Astrocyte (in vitro differentiated cells and primary cell): ENCODE measurements at regions not wholly inside any gene's neighbourhood (a gene's known extent, or its start where the extent isn't known, plus 50 kb on each side); places are given as distances from the start of the nearest gene placed in this dataset.
A peak's percentile ranks its signal among the peaks of the same experiment; 100 is the strongest.
"Not testable (repeated sequence)": the region's sequence is repeated elsewhere in the genome, so short reads cannot be mapped to it uniquely, and the experiment has no call there.

Experiments used
- DNase-seq: peaks from one replicate; pipeline ENCODE4 v3.0.0-alpha.2; 2010; ENCODE audit warnings: low read depth
- FAIRE-seq: peaks from 2 replicates; lab custom pipeline; 2011; peaks lifted over from hg19 to GRCh38; lab: Jason Lieb, UNC
- H2AFZ ChIP-seq: 2 replicates; pipeline ENCODE4 v1.6.0; 2012; ENCODE audit warnings: low read depth, low read length, inconsistent platforms
- H3K27ac ChIP-seq: 2 replicates; pipeline ENCODE4 v1.5.1; 2011; ENCODE audit warnings: low read depth, low read length, inconsistent platforms
- H3K27me3 ChIP-seq: 2 replicates; pipeline ENCODE4 v1.6.0; 2011; ENCODE audit warnings: low read length, inconsistent platforms; ENCODE audit not compliant: insufficient read depth
- H3K36me3 ChIP-seq: 2 replicates; pipeline ENCODE4 v1.5.1; 2011; ENCODE audit warnings: low read length, inconsistent platforms; ENCODE audit not compliant: insufficient read depth
- H3K4me1 ChIP-seq: 2 replicates; pipeline ENCODE4 v1.5.1; 2011; ENCODE audit warnings: low read length, inconsistent platforms; ENCODE audit not compliant: insufficient read depth
- H3K4me2 ChIP-seq: 2 replicates; pipeline ENCODE4 v1.6.0; 2012; ENCODE audit warnings: low read length, inconsistent platforms
- H3K4me3 ChIP-seq: 2 replicates; pipeline ENCODE4 v1.5.1; 2011; ENCODE audit warnings: low read depth, mild to moderate bottlenecking, low read length, inconsistent platforms; ENCODE audit not compliant: insufficient read depth
- H3K79me2 ChIP-seq: 2 replicates; pipeline ENCODE4 v1.6.0; 2012; ENCODE audit warnings: mild to moderate bottlenecking, low read length, inconsistent platforms; ENCODE audit not compliant: insufficient read depth
- H3K9ac ChIP-seq: 2 replicates; pipeline ENCODE4 v1.6.0; 2012; ENCODE audit warnings: mild to moderate bottlenecking, low read length, inconsistent platforms
- H3K9me3 ChIP-seq: 2 replicates; pipeline ENCODE4 v1.5.1; 2012; ENCODE audit warnings: low read depth, mild to moderate bottlenecking, low read length, inconsistent platforms; ENCODE audit not compliant: insufficient read depth
- H4K20me1 ChIP-seq: 2 replicates; pipeline ENCODE4 v1.6.0; 2012; ENCODE audit warnings: low read length, inconsistent platforms; ENCODE audit not compliant: insufficient read depth
- H3K27ac Mint-ChIP-seq: one replicate; pipeline ENCODE4 v1.8.0; 2021; ENCODE audit warnings: mild to moderate bottlenecking, mixed read lengths; ENCODE audit not compliant: unreplicated experiment
- H3K27me3 Mint-ChIP-seq: one replicate; pipeline ENCODE4 v1.8.0; 2021; ENCODE audit warnings: low read depth, mixed read lengths; ENCODE audit not compliant: unreplicated experiment
- H3K36me3 Mint-ChIP-seq: one replicate; pipeline ENCODE4 v1.8.0; 2021; ENCODE audit warnings: low read depth, mixed read lengths; ENCODE audit not compliant: unreplicated experiment
- H3K4me1 Mint-ChIP-seq: one replicate; pipeline ENCODE4 v1.8.0; 2021; ENCODE audit warnings: low read depth, mixed read lengths; ENCODE audit not compliant: unreplicated experiment
- H3K4me3 Mint-ChIP-seq: one replicate; pipeline ENCODE4 v1.8.0; 2021; ENCODE audit warnings: mild to moderate bottlenecking, moderate library complexity, mixed read lengths; ENCODE audit not compliant: unreplicated experiment
- H3K9me3 Mint-ChIP-seq: one replicate; pipeline ENCODE4 v1.8.0; 2021; ENCODE audit warnings: mild to moderate bottlenecking, mixed read lengths; ENCODE audit not compliant: unreplicated experiment
- EZH2 ChIP-seq: IDR thresholded peaks from 2 replicates; pipeline ENCODE4 v1.6.1; 2012; ENCODE audit warnings: mild to moderate bottlenecking, low read length, inconsistent platforms; ENCODE audit not compliant: insufficient read depth
- TF ChIP-seq, protein P1 (sequence below): IDR thresholded peaks from 2 replicates; pipeline ENCODE4 v1.5.1; 2011; ENCODE audit warnings: low read depth, mild to moderate bottlenecking, inconsistent platforms, low read length, moderate library complexity; ENCODE audit not compliant: insufficient read depth

DNA sequence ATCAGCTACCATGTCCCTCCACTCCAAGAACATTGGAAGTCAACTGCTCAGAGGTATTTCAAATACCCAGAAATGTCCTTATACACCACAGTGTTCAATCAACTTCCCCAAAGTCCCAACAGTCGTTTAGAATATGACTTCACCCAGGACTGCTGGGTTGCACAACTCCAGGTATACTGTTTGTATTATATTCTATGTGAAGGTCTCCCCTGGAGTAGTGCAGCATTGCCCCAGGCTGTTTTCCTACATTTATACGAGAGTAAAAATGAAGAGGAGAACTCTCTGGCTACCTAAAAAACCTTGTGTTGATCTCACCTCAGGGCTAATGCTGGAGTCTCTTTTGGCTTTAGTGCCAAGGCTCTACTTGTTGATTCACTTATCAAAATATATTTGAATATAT lies 183.6 kb upstream of the MAP3K1 start:
- peaks cover 12% of the 10 kb centered on the region for H3K4me1 Mint-ChIP-seq
- no peak overlapping the region for H3K4me3 Mint-ChIP-seq

DNA sequence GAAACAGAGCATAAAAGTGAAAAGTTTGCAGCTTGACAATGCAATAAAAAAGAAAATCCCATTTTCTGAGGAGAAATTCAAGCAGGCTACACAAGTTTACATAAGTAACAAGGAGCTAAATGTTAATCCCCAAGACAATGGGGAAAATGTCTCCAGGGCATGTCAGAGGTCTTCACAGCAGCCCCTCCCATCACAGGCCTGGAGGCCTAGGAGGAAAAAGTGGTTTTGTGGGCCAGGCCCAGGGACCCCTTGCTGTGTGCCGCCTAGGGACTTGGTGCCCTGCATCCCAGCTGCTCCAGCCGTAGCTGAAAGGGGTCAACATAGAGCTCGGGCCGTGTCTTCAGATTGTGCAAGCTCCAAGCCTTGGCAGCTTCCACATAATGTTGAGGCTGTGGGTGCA lies 186.7 kb upstream of the MAP3K1 start:
- not testable (repeated sequence) for H3K36me3 ChIP-seq, H3K4me3 ChIP-seq, FAIRE-seq, H3K27me3 ChIP-seq, H3K4me2 ChIP-seq, H3K27ac Mint-ChIP-seq, H3K79me2 ChIP-seq, H3K4me1 Mint-ChIP-seq, H3K36me3 Mint-ChIP-seq, H3K9ac ChIP-seq, H3K27me3 Mint-ChIP-seq, H4K20me1 ChIP-seq, H3K27ac ChIP-seq, H3K9me3 ChIP-seq, DNase-seq, H2AFZ ChIP-seq, H3K4me3 Mint-ChIP-seq
- H3K9me3 Mint-ChIP-seq, result peaks cover 17% of the 10 kb centered on the region
- H3K4me1 ChIP-seq, result peaks cover 13% of the 10 kb centered on the region

More for the DNA sequence above, 183.6 kb upstream of the MAP3K1 start:
- Histone ChIP-seq H3K27me3 (no peaks in the 10 kb centered on the region), H3K79me2 (no peaks in the 10 kb centered on the region), H3K4me1 (peaks cover under 1% of the 10 kb centered on the region), H3K4me2 (no peak overlapping the region), H2AFZ (no peak overlapping the region), H3K27ac (no peak overlapping the region), H3K9ac (no peak overlapping the region), H3K36me3 (no peaks in the 10 kb centered on the region), H4K20me1 (no peaks in the 10 kb centered on the region), H3K9me3 (peaks cover 3% of the 10 kb centered on the region), H3K4me3 (no peak overlapping the region)
- no peak for FAIRE-seq
- Mint-ChIP-seq H3K9me3 (peaks cover 17% of the 10 kb centered on the region), H3K27ac (no peak overlapping the region), H3K27me3 (peaks cover 2% of the 10 kb centered on the region), H3K36me3 (peaks cover 2% of the 10 kb centered on the region)
- no peak for DNase-seq
- no peak for TF ChIP-seq EZH2
- TF ChIP-seq, protein P1, sequence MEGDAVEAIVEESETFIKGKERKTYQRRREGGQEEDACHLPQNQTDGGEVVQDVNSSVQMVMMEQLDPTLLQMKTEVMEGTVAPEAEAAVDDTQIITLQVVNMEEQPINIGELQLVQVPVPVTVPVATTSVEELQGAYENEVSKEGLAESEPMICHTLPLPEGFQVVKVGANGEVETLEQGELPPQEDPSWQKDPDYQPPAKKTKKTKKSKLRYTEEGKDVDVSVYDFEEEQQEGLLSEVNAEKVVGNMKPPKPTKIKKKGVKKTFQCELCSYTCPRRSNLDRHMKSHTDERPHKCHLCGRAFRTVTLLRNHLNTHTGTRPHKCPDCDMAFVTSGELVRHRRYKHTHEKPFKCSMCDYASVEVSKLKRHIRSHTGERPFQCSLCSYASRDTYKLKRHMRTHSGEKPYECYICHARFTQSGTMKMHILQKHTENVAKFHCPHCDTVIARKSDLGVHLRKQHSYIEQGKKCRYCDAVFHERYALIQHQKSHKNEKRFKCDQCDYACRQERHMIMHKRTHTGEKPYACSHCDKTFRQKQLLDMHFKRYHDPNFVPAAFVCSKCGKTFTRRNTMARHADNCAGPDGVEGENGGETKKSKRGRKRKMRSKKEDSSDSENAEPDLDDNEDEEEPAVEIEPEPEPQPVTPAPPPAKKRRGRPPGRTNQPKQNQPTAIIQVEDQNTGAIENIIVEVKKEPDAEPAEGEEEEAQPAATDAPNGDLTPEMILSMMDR, result no peak

DNA sequence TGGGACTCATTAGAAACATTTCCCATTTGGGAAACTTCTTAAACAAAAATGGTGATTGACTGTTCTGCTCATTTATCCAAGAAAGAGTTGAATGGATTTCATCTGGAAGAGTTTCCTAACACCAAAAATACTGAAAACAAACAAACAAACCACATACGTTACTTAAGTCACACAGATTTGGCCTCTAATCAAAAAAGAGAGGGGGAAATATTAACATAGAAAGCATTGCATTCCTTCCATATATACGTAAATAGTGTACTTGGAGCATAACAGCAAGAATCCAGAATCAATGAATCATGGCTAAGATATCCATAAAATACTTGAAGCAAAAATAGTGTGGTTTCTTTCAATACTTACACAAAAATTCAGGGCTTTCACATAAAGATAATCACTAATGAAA lies 189.8 kb upstream of the MAP3K1 start:
- Histone ChIP-seq H3K4me3 (no peak overlapping the region), H3K27me3 (no peaks in the 10 kb centered on the region), H3K9ac (peak overlapping the region; percentile 41), H2AFZ (no peak overlapping the region), H4K20me1 (no peaks in the 10 kb centered on the region), H3K27ac (peak overlapping the region; percentile 58), H3K4me2 (peak overlapping the region; percentile 56), H3K9me3 (peaks cover 3% of the 10 kb centered on the region), H3K79me2 (no peaks in the 10 kb centered on the region), H3K4me1 (peaks cover 13% of the 10 kb centered on the region), H3K36me3 (no peaks in the 10 kb centered on the region)
- peaks cover 17% of the 10 kb centered on the region for H3K4me1 Mint-ChIP-seq
- DNase-seq (peak; percentile 94), FAIRE-seq (peak; percentile 82)
- no peak for TF ChIP-seq EZH2
- TF ChIP-seq, protein P1, result no peak
- peak overlapping the region; percentile 37 for H3K27ac Mint-ChIP-seq
- no peaks in the 10 kb centered on the region for H3K27me3 Mint-ChIP-seq
- H3K4me3 Mint-ChIP-seq, result no peak overlapping the region
- H3K36me3 Mint-ChIP-seq, result peaks cover 2% of the 10 kb centered on the region
- peaks cover 15% of the 10 kb centered on the region for H3K9me3 Mint-ChIP-seq
